Lower leg skin (tissue), 3 donors: ENCODE measurements at regions not wholly inside any gene's neighbourhood (a gene's known extent, or its start where the extent isn't known, plus 50 kb on each side); places are given as distances from the start of the nearest gene placed in this dataset.

ENCODE experiments used
- CTCF ChIP-seq, 3 donors: fragments of 450-650 bp; IDR thresholded peaks; one replicate each; pipeline ENCODE4 v1.5.1; 2016; ENCODE audit warnings: antibody characterized with exemption in 3 of 3, mild to moderate bottlenecking in 3 of 3, moderate library complexity in 2 of 3
- POLR2A ChIP-seq, 2 donors: fragments of 450-650 bp; IDR thresholded peaks; one replicate each; pipeline ENCODE4 v1.6.1; 2016 to 2017; ENCODE audit warnings: antibody characterized with exemption in 2 of 2, mild to moderate bottlenecking in 1 of 2, moderate library complexity in 1 of 2

- no peak for TF ChIP-seq CTCF (IDR thresholded peaks at IDR 0.05)
- no peak for TF ChIP-seq POLR2A (IDR thresholded peaks at IDR 0.05)
These were observed 229.7 kb downstream of the BUD13 start for GRCh38 chr11:116543099-116543498.
